ENCODE measurements at regions not wholly inside any gene's neighbourhood (a gene's known extent, or its start where the extent isn't known, plus 50 kb on each side); places are given as distances from the start of the nearest gene placed in this dataset.

DNA sequence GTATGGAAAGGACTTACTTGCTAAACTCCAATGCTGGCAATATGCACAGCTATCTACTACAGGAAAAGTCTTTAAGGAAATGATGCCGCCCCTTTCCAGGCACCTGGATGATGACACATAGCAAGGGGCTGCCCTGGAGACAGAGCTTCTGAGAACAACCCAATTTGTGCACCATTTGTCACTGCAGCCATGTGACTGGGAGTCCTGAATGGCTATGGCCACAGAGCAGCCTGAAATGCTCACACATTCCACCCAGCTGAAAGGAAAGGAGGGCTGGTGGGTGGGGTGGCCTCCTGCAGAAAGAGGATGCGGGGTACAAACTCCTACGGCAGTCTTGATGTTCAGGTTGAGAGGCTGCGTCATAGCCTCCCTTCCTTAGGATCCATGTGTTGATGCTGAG is 70.1 kb upstream of the FSTL4 start:
- no peak for DNase-seq

DNA sequence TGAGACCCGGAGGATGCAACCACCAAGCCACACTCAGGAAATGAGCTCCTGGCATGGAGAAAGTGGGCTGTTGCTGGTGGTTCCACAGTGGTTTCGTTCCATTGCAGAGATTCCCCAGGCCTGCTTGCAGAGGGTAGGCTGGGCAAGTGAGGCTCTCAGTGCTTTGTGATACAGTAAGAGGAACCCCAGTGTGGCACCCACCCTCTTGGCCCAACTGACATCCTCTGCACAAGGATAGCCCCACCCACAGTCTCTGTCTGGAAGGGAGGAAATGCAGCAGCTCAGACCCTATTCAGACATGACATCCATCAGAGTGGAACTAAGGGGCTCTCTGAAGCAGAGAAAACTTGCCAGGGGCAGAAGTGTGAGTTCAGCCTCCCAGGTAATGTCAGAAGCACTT is 69.6 kb upstream of the FSTL4 start:
- no peak for DNase-seq

DNA sequence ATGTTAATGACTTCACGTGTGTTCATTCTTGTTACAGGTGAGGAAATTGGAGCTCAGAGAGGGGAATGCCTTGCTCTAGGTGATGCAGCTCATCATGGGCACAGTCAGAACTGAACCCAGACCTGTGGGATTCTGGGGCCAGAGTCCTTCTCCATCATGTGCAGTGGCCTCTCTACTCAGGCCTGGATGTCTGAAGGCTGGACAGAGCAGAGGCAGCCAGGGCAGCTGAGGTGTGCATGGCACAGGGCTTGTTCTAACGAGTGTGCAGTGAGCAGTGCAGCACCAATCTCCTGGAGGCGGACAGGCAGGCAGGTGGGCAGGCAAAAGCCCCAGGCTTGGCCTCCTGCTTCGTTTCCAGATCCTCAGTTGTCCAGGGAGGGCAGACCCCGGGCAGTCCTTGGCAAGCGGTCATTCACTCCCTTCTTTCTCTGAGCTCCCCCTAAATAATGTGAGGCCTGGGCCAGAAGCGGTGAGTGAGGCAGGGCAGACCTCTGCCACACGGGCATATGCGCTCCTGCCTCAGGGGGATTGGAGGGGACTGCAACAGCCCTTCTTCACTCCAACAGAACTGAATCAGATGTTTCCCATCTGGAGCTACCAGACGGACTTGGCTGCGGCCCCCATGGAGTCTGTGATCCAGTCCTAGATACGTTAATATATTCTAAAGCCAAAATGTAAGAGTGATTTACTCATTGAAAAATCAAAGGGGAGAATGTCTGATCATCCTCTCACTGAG is 68.7 kb upstream of the FSTL4 start:
- DNase-seq, result no peak

DNA sequence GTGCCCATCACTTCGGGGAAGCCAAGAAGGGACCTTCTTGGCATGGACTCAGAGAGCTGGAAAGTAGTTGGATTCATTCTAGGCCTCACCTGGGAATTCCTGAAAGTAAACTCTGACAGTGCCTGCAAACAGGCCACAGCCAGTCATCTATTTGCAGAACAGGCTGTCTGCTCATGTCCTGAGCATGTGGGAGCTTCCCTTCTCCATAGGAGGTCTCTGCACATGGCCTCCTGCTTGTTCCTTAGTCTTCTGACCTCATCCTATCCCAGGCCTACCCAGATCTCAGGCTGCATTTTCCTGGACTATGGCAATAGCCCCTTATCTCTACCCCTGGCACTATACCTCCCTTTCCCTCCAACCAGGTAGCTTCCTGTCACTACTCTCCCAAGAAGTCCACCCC is 67.2 kb upstream of the FSTL4 start:
- no peak for DNase-seq

DNA sequence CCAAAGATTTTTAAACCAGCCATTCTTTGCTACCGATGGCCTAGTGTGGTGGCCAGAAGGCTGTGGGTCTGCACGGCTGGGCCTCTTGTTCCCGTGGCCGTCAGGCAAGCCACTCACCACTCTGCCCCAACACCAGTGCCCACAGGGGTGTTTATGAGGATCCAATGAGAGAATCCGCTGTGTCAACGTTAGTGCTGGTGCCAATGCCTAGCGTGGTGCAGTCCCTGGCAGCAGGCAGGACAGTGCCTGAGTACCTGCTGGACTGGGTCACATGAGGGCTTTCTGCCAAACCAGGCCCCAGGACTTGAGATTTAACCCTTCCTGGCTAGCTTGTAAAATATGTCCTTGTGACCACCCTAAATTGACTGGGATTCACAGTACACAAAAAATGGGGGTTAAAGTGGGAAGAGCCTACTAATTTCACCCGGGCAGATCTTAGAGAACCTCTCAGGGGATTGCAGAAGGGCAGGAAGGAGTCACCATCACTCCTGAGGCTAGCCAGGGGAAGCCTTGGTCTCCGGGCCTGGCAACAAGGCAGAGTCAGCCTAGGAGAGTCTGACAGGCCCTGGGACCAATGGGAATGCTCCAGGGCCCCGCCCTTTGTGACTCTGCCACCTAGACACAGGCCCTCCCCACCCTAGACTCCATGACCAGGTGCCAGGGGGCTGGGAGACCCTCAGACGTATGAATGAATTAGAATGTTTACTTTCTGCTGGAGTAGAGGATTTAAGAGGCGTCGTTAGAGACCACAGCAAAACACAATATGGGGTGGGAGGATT is 63.2 kb upstream of the FSTL4 start:
- no peak for DNase-seq

DNA sequence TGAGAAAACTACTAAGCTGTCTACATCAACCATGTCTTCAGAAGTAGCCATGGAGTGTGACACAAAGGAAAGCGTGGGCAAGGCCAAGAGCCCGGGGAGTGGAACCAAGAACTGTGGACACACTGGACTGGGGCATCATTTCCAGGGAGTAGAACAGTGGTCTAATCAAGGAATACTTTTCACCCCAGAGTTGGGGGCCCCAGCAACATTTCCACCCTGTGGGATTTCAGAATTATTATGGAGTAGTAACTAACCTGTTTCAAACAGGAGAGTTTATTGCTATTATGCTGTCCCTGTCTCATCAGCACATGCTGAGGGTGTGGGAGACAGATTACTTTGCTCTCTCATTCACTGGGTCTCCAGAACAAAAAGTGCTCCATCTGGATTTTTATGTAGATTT is 58.0 kb upstream of the FSTL4 start:
- no peak for DNase-seq

DNA sequence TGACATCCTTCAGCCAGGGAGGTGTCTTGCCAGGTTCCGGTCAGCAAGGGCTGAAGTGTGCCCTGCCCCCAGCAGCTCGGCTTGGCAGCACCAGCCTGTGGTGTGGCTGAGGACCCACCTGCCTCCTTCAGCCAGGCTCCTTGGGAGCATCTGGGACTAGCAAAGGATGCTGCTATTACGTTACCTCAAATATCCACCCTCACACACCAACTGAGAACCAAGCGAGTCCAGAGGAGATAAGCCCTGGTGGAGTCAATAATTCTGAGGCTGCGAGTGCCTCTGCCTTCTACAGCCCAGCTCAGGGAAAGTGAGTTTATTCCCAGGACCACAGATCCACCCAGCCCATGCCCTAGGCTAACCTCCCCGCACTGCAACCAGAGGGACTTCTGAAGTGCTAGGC is 57.1 kb upstream of the FSTL4 start:
- DNase-seq, result no peak

DNA sequence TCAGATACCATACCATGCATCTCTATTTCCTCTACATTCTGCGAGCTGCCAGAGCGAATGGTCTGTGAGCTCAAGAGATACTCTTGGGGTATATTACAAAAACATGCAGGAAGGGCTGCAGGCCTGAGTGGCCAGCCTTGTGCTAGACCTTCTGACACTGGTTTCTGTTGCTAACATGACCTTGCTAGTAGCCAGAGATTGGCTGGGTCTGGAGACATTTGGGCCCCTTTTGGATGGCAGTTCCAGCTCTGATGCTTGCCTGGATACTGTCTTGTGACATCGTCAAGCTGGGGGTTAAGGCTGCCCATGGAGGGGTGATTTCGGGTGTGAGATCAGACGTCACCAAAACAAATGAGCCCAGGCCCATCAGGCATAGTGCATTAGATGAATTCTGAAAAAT is 56.1 kb upstream of the FSTL4 start:
- no peak for DNase-seq

DNA sequence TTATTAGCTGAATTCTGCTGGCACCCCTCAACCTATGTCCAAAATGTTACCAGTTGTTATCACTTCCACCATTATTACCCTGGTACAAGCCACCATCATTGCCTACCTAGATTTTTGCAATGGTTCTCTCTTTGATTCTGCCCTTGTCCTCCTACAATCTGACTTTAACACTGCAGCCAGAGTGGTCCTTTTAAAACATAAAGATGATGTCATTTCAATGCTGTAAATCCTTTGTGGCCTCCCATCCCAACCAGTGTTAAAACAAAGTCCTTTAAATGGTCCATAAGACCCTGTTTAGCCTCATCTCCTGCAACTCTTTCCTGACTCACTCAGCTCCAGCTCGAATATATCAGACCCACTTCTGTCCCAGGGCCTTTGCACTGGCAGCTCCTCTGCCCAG is 54.9 kb upstream of the FSTL4 start:
- no peak for DNase-seq

DNA sequence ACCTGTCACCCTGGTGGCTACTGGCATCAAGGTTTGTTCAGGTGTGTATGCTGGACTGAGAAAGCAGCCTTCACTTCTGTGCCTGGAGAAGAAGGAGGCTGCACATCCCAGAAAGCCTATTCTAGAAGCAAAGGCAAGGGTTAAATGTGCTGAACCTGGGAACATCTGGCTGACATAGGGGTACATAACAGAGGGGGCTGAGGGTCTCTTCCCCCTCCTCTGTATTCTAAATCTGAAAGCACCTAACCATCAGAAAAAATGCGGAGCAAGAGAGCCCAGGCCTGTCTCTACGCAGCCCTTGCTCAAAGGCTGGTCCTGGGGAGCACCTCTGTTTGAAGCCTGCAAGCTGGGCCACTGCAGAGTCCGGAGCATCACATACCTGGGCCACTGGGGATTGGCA is 53.2 kb upstream of the FSTL4 start:
- no peak for DNase-seq

DNA sequence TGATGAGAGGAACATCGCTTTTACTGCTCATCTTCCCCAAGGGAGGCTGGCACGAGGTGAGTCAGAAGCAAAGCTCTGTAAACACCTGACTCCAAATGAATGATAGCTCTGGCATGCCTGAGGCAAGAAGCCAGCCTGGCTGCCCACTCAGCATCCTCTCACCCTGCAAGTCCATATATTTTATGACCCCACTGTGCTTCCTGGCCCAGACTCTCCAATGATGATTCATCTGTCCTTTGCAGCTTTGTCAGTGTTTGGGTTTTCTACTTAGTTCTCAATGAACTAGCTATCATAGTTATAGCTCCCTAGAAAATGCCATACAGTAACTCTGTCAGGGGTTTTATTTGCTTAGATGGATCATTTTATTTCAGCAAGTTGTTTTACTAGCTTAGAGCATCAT is 52.1 kb upstream of the FSTL4 start:
- DNase-seq, result no peak

DNA sequence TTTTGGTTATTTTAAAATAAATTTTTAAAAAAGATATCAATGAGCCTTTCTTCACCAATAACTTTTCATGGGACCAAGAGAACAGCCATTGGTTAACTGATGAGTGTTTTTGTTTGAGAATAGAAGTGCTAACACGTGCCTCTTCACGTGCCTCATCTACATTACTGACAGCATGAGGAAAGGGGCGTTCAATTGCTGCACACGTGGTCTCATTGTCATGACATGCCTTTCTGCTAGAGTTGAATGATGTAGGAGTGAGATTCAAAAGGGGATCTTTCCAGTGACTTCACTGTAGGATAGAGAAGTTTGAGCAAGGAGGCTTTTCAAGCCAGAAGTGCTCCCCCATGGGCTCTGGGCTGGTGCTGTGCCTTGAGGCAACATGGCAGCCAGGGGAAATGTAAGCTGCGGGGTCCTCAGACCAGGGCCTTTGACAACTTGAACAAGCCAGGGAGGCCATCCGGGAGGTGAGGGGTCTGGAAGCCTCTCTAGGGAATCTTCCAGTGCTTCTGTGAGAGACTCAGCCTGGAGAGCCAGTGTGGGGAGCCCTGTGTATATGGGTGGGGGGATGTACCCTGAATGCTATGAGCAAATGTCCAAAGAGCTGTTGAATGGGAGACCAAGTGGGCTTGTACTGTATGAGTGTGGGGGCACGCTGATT is 51.2 kb upstream of the FSTL4 start:
- DNase-seq, result no peak

DNA sequence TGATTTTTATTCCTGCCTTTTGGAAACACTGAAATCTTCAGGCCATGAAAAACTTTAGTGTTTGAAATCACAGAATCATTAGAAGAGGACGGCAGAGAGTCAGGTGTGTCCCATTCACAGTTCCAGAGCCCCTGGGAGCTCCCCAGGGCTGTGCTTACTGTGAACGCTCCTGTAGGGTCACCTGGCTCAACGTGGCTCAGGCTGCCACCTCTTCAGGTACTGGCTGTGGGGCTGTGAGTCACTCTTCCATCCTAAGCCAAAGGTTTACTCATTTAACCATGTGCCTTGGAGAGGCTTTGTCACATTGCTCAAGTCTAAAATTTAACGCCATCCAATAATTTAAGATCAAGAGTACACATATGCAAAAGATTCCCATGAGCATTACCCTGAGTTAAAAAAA is 50.2 kb upstream of the FSTL4 start:
- no peak for DNase-seq

Measured in eye (tissue), 1 donor.